GM10266 (cell line): ENCODE measurements at regions not wholly inside any gene's neighbourhood (a gene's known extent, or its start where the extent isn't known, plus 50 kb on each side); places are given as distances from the start of the nearest gene placed in this dataset.
"Not testable (repeated sequence)": the region's sequence is repeated elsewhere in the genome, so short reads cannot be mapped to it uniquely, and the experiment has no call there.

ENCODE experiments used
- DNase-seq: peaks from one replicate; pipeline ENCODE4 v3.0.0; 2012; ENCODE audit errors: extremely low spot score
- CTCF ChIP-seq: IDR thresholded peaks from 2 replicates; pipeline ENCODE4 v1.5.1; 2012; ENCODE audit warnings: mild to moderate bottlenecking, low read depth; ENCODE audit not compliant: control insufficient read depth, insufficient read depth; ENCODE audit errors: missing control alignments

- no peak for DNase-seq
- no peak for TF ChIP-seq CTCF
Measured at GRCh38 chr1:187943606-187944403, 1115.1 kb downstream of the PLA2G4A start.

GRCh38 chr1:187946661-187947060 is 1117.9 kb downstream of the PLA2G4A start:
- not testable (repeated sequence) for DNase-seq

- no peak for TF ChIP-seq CTCF
- no peak for DNase-seq
Measured at GRCh38 chr1:187947359-187947758, 1118.6 kb downstream of the PLA2G4A start.

GRCh38 chr1:187948170-187948794 is 1119.5 kb downstream of the PLA2G4A start:
- DNase-seq: no peak
- TF ChIP-seq CTCF: no peak

- DNase-seq: no peak
- TF ChIP-seq CTCF: no peak
Measured at GRCh38 chr1:187949567-187949966, 1120.8 kb downstream of the PLA2G4A start.

GRCh38 chr1:187951817-187952216 is 1123.1 kb downstream of the PLA2G4A start:
- no peak for DNase-seq

GRCh38 chr1:187952446-187952845 is 1123.7 kb downstream of the PLA2G4A start:
- TF ChIP-seq CTCF: no peak
- no peak for DNase-seq

More at GRCh38 chr1:187951817-187952216, 1123.1 kb downstream of the PLA2G4A start:
- no peak for TF ChIP-seq CTCF
